Activated T-cell treated with anti-CD3 and anti-CD28 coated beads, Interleukin-2, amount 50 U/mL, for 48 hours (primary cell): ENCODE measurements at regions not wholly inside any gene's neighbourhood (a gene's known extent, or its start where the extent isn't known, plus 50 kb on each side); places are given as distances from the start of the nearest gene placed in this dataset.
"Not testable (repeated sequence)": the region's sequence is repeated elsewhere in the genome, so short reads cannot be mapped to it uniquely, and the experiment has no call there.

Experiments
- DNase-seq, 2 experiments: peaks; one replicate each; pipeline ENCODE4 v3.0.0-alpha.2; 2020

DNA sequence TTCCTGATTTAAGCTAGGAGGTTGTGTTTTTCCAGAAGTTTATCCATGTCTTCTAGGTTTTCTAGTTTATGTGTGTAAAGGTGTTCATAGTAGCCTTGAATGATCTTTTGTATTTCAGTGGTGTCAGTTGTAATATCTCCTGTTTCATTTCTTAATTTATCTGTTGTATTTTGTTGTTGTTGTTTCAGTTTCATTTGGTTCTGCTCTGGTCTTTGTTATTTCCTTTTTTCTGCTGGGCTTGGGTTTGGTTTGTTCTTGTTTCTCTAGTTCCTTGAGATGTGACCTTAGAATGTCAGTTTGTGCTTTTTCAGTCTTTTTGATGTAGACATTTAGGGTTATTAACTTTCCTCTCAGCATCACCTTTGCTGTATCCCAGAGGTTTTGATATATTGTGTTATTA is 62.8 kb downstream of the SCP2D1 start:
- not testable (repeated sequence) for DNase-seq

DNA sequence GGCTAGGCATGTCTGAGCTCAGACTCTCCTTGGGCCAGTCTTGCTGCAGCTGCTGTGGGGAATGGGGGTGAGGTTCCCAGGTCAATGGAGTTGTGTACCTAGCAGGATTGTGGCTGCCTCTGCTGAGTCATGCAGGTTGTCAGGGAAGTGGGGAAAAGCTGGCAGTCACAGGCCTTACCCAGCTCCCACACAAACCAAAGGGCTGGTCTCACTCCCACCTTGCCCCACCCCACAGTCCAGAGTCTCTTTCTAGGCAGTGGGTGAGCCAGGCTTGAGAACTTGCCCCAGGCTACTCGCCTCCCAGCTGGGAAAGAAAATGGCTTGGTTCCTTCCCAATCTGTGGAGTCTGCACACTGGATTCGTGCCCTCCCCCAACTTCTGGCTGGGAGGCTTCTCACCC is 65.7 kb downstream of the SCP2D1 start:
- DNase-seq: no peak

DNA sequence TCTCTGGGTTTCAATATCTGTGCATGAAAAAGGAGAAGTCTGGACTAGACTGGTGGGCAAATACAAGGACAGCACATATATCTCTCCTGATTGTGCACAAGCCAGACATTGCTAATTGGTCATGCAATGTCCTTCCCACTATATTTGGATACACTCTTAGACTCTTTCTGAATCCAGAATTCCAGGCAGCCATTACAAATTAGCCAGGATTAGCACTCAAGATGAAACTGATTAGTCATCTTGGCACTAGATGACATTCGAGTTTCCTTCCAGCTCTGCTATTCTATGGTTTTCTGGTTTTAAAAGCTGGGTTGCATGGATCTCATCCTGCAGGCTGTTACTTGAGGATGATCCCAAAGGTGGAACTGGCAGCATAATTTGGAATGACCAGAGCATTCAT is 73.2 kb downstream of the SCP2D1 start:
- no peak for DNase-seq

DNA sequence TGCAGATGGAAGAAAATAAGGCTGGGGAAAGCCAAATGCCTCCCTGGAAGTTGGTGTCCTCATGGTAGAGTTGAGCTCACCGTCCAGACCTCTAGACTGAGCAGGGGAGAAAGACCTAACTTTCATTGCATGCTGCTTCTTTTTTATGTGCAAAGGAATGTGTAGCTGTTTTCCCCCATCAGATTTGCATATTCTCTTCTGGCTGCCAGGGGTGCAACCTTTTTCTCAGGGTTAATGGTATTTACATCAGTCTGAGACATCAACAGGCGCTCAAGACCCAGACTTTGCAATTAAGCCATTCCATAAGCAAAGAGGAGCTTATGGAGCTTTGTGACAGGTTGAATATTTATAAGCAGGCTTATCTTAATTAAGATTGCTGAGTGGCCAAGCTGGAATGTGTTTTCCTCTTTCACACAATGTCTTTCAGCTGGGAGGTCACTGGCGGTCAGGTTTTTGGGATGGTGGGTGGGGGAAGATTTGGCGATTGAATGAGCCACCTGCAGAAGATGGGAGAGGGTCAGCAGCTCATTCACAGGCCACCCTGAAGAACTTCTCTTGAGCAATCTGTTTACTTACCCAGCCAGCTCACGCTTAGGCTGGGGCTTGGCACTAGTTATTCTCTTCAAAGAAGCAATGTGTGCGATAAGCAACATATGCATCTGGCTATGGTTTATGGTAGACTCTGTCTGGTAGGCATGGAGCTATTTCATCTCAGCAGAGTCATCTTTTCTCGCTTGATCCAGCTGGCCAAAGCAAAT is 88.6 kb downstream of the SCP2D1 start:
- no peak for DNase-seq

DNA sequence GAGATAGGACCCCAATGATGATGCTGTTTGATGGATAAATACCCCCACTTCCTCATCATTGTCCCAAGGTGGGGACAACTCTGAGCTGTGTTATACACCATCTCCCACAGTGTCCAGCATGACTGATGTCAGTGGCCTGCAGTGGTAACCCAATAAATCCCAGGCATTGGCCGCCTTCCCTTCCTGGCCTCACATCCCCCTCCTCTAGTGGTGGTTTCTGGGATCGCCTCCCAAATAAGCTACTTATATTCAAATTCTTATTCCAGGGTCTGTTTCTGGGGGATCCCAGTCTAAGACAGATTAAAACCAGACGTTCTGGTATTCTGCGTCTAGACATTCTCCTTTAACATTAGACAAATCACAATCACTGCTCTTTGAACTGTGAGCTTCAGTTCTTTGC is 90.6 kb downstream of the SCP2D1 start:
- no peak for DNase-seq

DNA sequence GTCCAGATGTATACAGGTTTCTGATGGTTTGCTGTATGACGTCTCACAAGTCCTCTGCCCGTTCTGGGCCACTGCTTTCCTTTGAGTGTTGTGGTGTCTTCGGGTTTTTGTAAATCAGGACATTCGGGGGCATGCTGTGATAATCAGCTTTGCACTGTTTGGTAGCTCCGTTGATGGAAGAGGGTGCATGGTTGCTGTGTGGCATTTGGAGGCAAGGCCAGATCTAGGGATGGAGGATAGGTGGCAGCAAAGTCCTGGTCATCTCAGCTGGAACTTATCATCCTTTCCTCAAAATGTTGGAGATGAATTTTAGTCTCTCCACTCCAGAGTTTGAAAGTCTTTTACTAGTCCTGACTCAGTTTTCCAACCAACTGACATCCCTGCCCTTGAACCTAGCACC is 91.0 kb downstream of the SCP2D1 start:
- no peak for DNase-seq

DNA sequence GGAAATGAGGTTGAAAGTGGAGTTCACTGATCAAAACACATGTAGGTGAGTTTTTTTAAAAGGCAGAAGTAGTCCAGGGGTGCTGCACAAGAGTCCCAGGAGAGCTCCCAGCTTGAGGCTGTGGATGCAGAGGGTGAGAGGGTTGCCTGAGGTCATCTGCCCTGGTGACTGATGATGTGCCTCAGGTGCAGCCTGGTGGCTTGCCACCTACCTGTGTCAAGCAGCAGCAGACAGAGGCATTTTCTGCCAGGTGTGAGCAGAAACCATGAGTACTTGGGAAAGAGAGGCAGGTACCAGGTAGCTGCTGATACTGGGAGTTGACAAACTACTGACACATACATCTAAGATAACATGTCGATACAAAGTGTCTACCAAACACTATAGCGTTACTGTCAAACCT is 92.5 kb downstream of the SCP2D1 start:
- no peak for DNase-seq

DNA sequence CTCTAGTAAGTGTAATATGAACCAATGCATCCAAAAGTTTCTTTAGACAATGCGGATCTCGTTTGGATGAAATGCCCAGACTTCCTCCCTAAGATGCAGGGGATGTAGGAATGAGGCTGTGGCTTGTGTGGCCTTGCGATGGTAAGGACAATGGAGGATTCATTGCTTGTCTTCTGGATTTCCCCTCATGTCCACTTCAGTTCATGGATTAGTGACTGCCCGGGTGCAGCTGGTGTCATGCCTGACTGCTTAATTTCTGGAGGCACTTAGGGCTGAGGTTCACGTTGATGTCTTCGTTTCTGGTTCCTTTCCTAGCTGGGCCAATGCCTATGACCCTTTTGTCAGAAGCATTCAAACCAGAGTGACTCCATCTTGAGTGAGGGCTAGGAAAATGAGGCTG is 93.8 kb downstream of the SCP2D1 start:
- no peak for DNase-seq

DNA sequence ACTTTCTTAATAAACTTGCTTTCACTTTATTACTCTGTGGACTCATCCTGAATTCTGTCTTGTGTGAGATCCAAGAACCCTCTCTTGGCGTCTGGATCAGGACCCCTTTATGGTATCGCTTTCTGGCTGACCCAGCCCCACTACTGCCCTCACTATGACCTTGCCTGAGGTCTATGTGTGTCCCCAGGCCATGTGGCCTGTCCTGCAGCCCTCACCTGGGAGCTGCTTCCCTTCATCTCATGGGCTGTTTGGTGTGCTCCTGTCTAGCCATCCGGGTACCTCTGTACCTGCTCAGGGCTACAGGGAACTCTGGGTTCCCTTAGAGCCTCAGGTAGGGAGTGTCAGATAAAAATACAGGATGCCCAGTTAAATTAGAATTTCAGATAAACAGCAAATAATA is 94.5 kb downstream of the SCP2D1 start:
- DNase-seq: no peak

DNA sequence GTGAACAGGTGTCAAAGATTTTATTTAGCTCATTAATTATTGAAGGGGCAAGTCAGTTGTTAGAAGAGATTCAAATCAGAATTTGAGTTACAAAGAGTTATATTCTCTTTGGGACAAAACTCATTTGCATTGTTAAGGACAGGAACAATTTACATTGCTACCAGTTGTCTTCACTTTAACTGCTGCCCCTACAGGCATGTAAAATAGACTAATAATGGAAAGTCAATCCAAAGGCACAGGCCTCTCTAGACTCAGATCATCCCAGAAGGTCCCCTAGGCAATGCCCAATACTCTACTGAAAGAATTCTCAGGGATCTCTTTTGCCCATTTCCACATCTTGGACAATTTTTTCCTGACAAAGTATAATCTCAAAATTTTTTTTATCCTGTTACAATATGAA is 95.7 kb downstream of the SCP2D1 start:
- DNase-seq: no peak

DNA sequence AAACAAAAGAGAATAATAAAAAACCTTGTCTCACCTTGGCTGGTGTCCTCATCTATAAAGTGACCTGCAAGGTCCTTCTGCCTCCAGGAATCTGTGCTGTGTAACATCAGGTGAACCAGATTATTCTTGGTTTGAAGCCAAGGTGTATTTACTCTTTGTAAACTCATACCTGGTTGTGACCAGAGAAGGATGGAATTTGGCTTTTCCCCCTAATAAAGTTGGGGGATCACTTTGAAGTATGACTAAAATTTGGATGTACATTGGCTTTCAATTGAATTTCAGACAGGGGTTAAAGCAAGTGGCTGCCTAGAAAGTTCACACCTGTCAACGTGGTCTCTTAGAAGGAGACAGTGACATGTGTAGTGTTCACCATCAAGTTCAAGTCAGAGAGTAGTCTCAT is 100.1 kb downstream of the SCP2D1 start:
- no peak for DNase-seq

DNA sequence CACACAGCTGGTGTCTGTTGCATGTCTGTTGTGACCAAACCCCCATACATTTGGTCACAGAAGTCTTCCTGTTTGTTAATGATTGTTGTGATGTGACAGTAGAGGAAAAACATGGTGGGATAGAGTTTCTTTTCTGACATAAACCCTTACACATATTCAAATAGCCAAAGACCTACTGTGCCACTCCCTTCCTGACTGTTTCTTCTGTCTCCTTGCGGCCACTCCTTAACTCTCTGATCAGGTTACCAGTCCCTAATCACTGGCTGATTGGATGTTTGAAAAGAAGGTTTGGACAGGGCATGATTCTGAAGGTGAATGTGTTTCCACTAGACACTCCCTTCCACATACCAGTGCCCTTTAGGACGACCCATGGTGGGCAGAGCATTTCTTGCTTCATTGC is 101.2 kb downstream of the SCP2D1 start:
- DNase-seq: no peak

DNA sequence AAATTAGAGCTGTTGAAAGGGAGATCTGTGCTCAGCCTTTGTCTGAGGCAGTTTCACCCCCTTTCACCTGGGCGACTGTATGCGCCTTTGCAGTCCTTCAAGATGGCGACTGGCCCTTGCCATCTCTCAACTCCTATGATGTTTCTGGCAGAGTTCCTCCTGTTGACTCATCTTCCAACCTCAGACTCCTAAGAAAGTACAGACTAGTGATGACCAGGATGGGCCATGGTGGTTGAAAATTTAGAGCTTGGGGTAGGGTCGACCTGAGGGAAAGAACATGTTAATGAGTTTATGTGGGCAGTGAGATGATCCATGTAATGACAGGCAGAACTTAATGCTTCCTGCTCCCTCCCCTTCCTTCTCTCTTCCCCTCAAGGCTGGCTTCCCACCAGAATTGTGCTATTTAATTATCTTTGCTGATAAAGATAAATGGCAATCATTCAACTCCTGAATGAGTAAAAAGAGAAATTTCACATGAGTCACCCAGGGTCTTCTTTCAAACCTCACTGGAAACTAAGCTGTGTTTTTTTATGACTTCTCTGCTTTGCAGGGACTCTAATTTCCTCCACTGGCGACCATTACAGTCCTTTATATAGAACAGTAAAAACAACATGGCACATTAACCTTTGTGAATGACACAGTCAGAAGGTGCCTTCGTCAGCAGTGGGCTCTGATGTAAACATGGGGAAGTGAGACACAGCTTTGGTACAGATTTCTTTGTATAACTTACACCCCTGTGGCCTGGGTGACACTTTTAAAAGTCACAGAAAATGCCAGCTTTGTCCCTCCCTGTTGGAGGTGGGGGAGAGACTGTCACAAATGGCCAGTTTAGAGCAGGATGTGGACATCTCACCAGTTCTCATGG is 103.5 kb downstream of the SCP2D1 start:
- DNase-seq: no peak

DNA sequence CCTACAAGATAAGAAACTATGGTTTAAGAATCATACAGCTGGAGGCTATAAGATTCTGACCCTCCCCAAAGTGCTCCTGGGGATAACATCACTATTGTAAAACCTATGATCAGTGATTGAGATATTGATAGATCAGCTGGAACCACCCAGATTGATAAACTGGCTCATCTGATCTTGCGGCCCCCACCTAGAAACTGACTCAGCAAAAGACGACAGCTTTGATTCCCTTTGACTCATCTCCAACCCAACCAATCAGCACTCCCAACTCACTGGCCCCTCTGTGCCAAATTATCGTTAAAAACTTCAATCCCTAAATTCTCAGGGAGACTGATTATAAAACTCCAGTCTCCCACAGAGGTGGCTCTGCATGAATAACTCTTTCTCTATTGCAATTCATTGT is 106.4 kb downstream of the SCP2D1 start:
- DNase-seq: no peak

DNA sequence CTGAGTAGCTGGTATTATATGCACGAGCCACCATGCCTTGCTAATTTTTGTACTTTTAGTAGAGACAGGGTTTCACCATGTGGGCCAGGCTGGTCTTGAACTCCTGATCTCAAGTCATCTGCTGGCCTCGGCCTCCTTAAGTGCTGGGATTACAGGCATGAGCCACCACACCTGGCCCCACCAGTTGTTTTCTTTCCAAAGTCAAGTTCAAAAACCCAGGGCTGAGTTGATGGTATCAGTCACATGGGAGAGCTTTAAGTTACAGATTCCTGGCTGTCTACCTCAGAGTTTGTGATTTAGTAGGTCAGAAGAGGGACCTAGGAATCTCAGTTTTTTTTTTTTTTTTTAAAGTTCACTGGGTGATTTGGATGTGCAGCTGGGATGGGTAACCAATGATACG is 107.7 kb downstream of the SCP2D1 start:
- no peak for DNase-seq

DNA sequence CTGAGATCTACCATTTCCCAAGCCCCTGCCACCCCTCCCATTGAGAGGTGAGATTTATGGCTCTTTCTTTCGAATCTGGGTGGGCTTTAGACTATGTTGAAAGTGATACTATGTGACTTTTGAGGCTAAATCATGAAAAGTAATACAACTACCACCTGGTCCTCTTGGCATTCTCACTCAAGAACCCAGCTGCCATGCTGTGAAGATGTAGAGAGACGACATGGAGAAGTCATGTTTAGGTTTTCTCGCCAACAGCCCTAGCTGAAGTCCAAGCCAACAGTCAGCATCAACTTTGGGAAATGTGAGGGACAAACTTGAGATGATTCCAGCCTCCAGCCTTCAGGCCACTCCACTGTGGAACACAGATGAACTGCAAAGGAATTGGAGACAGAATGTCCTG is 108.7 kb downstream of the SCP2D1 start:
- no peak for DNase-seq

DNA sequence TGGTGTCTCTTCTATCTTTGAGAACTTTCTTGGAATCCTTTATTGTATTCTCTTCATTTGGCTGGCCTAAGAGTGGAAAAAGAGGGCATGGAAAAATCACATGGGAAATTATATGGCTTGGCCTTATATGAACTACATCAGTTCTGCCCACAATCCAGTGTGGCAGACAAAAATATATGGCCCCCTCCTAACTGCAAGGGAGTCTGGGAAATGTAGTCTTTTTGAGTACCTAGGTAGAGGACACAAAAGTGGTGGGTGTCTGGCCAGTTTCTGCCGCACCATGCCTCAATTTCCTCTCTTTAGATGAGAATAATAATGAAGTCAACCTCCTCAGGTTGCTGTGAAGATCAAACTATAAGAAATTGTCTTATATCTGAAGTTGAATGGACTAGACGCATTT is 109.3 kb downstream of the SCP2D1 start:
- no peak for DNase-seq

DNA sequence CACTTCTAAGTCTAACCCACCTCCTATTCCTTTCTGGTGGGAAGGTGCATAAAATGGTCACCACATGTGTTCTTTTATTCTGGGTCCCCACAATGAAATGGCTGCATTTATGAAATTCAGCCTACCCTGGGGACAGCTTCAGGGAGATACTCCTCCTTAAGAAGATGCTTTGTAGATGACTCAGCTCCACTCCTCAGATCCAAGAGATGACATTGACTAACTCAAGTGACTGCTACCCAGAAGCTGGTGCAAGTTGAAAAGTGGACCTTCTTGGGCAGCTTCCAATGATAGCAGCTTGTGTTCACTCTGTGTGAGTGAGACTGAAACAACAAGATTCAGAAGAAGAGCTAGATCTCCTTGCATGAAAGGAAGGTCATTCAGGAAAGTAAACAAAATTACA is 113.4 kb downstream of the SCP2D1 start:
- no peak for DNase-seq

DNA sequence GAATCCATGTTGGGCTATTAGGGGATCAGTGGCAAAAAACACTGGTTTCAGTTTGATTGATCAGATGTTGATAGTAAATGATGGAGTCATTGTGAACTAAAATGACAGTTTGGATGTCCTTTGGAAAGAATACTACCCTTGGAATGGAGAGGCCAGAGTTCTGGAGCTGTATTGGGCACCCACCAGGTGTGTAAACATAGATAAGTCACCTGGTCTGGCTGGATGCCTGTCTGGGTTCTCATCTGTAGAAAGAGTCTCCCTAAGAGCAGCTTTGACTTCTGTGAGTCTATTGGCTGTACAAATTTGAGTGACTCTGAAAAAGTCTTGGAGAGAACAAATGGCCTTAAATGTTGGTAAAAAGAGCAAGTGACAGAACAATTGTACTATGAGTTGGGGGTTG is 115.0 kb downstream of the SCP2D1 start:
- DNase-seq: no peak

DNA sequence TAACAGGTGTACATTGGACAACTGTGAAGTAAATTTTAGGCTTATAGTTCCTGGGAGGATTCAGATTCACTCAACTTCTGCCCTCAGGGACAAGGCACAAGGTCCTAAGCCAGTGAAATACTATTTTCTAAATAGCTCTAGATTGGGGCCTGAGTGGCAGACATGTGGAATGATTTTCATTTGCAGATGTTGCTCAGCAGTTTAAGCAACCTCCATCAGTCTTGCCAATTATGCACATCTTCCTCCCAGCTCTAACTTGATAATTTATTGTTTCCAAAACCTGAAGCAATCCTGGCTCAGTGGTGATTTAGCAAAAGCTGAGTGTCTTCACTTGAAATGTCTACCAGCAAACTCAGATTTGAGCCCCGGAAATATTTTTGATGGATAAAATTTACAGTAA is 116.2 kb downstream of the SCP2D1 start:
- DNase-seq: no peak

DNA sequence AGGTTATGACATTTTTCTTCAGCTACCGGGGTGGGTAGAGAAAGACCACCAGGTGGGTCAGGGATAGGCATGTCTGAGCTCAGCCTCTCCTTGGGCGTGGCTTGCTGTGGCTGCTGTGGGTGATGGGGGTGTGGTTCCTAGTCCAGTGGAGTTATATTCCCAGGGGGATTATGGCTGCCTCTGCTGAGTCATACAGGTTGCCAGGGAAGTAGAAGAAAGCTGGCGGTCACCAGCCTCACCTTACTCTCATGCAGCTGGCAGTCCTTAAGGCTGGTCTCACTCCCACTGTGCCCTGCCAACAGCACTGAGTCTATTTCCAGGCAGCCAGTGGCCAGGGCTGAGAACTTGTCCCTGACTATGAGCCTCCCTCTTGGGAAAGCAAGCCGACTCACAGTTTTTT is 130.0 kb downstream of the SCP2D1 start:
- DNase-seq: no peak

DNA sequence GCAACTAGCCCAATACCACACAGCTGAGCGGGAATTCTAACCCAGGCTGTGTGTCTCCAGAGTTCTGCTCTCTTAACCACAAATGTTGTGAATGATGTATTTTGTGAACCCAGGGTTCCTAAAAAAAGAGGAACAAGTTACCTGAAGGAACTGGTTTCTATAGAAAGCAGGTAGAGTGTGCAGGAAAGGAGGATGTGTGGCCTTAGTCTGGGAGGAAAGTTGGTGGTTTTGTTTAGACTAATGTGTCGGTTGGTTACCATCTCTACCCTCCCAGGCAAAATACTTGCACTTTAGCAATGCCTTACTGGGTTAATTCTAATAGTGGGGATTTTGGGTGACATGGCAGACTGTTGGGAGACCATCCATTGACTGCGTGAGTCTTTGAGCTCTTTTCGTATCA is 143.3 kb downstream of the SCP2D1 start:
- DNase-seq: no peak

DNA sequence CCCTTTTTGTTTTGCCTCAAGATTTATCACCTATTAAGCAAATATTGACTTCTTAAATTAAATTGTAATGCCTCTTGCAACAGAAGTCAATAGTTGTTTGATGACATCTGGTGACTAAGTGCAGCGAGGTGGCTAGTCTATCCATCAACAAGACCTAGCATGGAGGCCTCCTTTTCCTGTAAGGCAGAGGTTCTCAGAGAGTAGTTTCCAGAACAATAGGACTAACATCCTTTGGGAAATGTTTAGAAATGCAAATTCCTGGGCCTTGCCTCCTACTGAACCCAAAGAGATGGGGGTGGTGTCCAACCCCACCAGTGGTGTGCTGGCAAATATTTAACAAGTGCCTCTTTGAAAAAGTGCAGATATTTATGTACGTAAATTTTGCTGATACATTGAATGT is 143.7 kb downstream of the SCP2D1 start:
- DNase-seq: no peak

DNA sequence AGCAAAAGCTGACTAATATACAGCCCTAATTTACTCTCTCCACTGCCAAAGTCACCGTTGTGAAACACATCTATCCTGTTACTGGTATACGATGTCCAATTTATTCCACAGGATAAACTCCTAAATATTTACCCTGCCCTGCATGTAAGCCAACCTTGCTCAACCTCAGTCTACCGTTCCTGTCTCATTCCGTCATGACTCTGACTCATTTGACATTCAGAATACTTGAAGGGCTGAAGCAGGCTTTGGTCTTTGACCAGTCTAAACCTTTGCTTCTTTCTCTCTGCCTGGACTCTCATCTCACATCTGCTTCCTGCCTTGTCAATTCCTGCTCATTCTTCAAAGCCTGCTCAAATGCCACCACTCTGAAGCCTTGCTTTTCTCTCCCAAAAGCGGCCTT is 157.5 kb downstream of the SCP2D1 start:
- DNase-seq: no peak

DNA sequence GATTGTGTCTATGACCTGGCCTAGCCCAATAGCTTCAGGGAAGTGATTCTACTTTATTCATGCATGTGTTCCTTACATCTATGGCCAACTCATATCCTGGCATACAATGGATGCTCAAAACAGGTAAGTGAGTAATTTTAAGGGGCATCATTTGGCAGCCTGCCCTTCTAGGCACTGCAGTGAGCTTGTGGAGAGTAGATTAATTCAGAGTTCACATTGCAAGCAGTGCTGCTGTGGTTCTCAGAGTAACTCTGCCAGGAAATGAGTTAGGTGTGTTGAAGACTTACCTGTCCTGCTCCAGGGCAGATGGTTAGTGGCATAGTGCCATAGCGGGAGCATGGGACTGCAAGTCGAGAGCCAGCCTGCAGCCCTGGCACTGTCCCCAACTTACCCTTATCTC is 158.0 kb downstream of the SCP2D1 start:
- DNase-seq: no peak
